Loucy (cell line): ENCODE measurements at regions not wholly inside any gene's neighbourhood (a gene's known extent, or its start where the extent isn't known, plus 50 kb on each side); places are given as distances from the start of the nearest gene placed in this dataset.

Experiments
- EZH2phosphoT487 ChIP-seq: fragments of 200-600 bp; IDR thresholded peaks from 2 replicates; pipeline ENCODE4 v1.6.1; 2018; ENCODE audit warnings: antibody characterized with exemption, mild to moderate bottlenecking, moderate library complexity, borderline replicate concordance
- TF ChIP-seq, protein P1 (sequence below): fragments of 200-600 bp; sonication (generic); conservative IDR thresholded peaks from 2 replicates; pipeline ENCODE4 v1.5.1; 2014; ENCODE audit warnings: mild to moderate bottlenecking, antibody characterized with exemption, low read length

DNA sequence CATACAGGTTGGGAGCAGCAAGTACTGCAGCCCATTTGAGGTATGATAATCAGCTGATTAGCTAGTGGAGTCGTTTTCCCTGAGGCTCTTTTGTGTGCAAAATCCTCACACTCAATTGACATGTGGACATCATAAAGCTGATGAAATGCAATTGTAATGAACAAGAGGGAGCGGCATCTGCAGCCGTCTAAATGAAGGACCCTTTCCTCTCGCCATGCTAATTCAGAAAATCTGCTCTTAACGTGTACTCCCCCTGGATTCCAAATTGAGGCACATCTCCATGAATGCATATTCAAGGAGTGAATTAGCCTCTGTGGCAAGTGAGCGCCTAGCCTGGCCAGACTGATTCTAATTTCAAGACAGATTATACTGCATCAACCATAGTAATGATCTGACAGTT, 260.9 kb upstream of the ATP5MC3 start:
- TF ChIP-seq, protein P1, sequence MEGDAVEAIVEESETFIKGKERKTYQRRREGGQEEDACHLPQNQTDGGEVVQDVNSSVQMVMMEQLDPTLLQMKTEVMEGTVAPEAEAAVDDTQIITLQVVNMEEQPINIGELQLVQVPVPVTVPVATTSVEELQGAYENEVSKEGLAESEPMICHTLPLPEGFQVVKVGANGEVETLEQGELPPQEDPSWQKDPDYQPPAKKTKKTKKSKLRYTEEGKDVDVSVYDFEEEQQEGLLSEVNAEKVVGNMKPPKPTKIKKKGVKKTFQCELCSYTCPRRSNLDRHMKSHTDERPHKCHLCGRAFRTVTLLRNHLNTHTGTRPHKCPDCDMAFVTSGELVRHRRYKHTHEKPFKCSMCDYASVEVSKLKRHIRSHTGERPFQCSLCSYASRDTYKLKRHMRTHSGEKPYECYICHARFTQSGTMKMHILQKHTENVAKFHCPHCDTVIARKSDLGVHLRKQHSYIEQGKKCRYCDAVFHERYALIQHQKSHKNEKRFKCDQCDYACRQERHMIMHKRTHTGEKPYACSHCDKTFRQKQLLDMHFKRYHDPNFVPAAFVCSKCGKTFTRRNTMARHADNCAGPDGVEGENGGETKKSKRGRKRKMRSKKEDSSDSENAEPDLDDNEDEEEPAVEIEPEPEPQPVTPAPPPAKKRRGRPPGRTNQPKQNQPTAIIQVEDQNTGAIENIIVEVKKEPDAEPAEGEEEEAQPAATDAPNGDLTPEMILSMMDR = no peak
- TF ChIP-seq EZH2phosphoT487 = no peak
